ENCODE measurements at regions not wholly inside any gene's neighbourhood (a gene's known extent, or its start where the extent isn't known, plus 50 kb on each side); places are given as distances from the start of the nearest gene placed in this dataset.

DNA sequence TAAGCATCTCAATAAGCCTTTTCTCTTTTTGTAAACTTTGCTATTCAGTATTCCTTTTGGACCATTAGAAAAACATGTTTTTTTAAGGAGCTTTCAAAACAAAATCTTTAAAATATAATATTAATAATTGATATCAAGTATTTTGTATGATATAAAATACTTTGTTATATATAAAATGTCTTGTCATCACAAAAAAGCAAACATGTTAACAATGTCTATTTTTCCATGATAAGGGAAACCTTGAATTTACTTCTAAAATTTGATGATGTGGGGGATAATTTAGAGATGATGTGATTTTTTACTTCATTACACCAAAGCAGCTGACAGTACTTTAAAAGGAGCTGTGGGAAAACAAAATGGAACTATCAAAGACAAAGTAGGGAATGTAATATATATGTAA lies 887.7 kb downstream of the SI start:
- TF ChIP-seq, protein P1, sequence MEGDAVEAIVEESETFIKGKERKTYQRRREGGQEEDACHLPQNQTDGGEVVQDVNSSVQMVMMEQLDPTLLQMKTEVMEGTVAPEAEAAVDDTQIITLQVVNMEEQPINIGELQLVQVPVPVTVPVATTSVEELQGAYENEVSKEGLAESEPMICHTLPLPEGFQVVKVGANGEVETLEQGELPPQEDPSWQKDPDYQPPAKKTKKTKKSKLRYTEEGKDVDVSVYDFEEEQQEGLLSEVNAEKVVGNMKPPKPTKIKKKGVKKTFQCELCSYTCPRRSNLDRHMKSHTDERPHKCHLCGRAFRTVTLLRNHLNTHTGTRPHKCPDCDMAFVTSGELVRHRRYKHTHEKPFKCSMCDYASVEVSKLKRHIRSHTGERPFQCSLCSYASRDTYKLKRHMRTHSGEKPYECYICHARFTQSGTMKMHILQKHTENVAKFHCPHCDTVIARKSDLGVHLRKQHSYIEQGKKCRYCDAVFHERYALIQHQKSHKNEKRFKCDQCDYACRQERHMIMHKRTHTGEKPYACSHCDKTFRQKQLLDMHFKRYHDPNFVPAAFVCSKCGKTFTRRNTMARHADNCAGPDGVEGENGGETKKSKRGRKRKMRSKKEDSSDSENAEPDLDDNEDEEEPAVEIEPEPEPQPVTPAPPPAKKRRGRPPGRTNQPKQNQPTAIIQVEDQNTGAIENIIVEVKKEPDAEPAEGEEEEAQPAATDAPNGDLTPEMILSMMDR (conservative IDR thresholded peaks at IDR 0.05; ENCODE audit: low read length), result no peak
- no peak for DNase-seq (ENCODE audit: low read depth)
- no peak overlapping the region for H3K4me3 ChIP-seq (ENCODE audit: low read length)

DNA sequence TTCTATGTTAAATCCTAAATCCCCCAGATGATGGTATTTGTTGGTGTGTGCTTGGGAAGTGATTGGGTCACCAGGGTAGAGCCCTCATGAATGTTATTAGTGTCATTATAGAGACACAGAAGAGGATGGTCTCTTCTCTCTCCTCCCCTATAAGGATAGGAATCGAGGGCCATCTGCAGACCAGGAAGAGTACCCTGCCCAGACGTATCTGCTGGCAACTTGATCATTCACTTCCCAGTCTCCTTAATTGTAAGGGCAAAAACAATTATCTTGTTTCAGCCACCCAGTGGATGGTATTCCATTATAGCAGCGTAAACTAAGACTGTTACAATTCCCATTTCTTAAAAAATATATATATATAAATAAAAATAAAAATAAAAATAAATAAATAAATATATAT lies 892.2 kb downstream of the SI start:
- TF ChIP-seq, protein P1 (conservative IDR thresholded peaks at IDR 0.05; ENCODE audit: low read length), result no peak
- no peak overlapping the region for H3K4me3 ChIP-seq (ENCODE audit: low read length)
- DNase-seq (ENCODE audit: low read depth), result no peak

DNA sequence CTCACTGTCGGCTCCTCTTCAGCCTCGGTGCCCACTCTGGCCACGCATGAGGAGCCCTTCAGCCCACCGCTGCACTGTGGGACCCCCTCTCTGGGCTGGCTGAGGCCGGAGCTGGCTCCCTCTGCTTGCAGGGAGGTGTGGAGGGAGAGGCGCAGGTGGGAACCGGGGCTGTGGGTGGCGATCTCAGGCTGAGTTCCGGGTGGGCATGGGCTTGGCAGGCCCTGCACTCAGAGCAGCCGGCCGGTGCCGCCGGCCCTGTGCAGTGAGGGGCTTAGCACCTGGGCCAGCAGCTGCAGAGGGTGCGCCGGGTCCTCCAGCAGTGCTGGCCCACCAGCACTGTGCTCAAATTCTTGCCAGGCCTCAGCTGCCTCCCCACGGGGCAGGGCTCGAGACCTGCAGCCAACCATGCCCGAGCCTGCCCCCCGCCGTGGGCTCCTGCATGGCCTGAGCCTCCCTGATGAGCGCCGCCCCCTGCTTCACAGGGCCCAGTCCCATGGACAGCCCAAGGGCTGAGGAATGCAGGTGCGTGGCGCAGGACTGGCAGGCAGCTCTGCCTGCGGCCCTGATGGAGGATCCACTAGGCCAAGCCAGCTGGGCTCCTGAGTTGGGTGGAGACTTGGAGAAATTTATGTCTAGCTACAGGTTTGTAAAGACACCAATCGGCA lies 899.1 kb downstream of the SI start:
- H3K4me3 ChIP-seq (ENCODE audit: low read length), result no peak overlapping the region
- no peak for DNase-seq (ENCODE audit: low read depth)
- TF ChIP-seq, protein P1 (conservative IDR thresholded peaks at IDR 0.05; ENCODE audit: low read length), result no peak

DNA sequence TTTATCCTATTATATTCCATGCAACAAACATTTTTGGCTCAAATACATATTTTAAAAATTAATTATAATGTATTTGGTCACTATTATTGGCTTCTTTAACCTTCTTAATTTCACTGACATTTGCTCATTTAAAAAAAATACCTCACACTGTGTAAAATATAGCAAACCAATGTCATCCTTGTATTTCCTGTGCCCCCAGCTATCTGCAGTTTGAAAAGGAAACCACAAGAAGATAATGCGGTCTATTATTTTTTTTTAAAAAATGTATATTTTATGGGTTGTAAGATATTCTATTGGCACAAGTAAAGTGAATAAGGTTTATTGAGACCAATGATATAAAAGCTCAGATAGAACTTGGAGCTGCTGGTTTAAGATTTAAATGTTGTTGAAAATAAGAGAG lies 904.2 kb downstream of the SI start:
- H3K4me3 ChIP-seq (ENCODE audit: low read length), result no peak overlapping the region
- DNase-seq (ENCODE audit: low read depth), result no peak
- TF ChIP-seq, protein P1 (conservative IDR thresholded peaks at IDR 0.05; ENCODE audit: low read length), result no peak

DNA sequence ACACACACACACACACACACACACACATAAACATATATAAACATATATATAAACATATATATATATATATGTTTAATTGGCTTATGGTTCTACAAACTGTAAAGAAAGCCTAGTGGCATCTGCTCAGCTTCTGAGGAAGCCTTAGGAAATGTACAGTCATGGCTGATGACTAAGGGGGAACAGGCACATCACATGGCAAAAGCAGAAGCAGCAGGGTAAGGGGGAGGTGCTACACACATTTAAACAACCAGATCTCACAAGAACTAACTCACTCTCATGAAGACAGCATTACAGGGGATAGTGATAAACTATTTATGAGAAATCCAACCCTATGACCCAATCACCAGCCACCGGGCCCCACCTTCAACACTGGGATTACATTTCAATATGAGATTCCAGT lies 922.9 kb downstream of the SI start:
- no peak overlapping the region for H3K4me3 ChIP-seq (ENCODE audit: low read length)
- TF ChIP-seq, protein P1 (conservative IDR thresholded peaks at IDR 0.05; ENCODE audit: low read length), result no peak
- no peak for DNase-seq (ENCODE audit: low read depth)

DNA sequence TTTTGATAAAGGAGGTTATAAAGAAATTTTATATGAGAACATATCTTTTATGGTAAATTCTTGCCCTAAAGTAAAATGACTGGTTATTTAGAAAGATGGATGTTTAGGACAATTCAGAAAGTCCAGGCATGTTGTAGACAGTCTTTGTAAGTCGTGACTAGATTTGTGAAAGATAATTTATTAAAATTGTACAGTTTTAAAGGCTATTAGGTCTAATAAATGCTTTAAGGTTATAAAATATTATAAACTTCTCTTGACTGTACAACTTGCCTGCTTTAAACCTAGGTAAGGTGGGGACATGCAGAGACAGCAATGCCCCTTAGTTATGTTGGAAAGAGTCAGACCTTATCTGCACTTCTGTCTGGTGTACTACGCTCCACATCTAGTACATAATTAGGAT lies 933.5 kb downstream of the SI start:
- no peak overlapping the region for H3K4me3 ChIP-seq (ENCODE audit: low read length)
- TF ChIP-seq, protein P1 (conservative IDR thresholded peaks at IDR 0.05; ENCODE audit: low read length), result no peak
- no peak for DNase-seq (ENCODE audit: low read depth)

DNA sequence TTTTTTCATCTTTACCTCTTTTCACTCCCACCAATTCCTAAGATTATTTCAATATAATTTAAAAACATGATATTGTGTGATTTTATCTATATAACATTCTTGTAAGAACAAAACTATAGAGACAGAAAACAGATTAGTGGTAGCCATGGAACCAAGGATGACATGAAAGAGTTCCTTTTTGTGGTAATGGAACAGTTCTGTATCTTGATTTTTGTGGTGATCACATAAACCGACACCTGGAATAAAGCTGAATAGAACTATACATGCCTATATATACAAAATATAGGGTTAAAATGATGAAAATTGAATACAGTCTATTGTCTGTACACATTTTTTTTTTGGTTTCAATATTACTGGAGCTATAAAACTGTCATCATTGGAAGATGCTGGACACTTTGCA lies 945.4 kb downstream of the SI start:
- DNase-seq (ENCODE audit: low read depth), result no peak
- H3K4me3 ChIP-seq (ENCODE audit: low read length), result no peak overlapping the region
- TF ChIP-seq, protein P1 (conservative IDR thresholded peaks at IDR 0.05; ENCODE audit: low read length), result no peak
